Liver (tissue), 3 donors: ENCODE measurements at regions not wholly inside any gene's neighbourhood (a gene's known extent, or its start where the extent isn't known, plus 50 kb on each side); places are given as distances from the start of the nearest gene placed in this dataset.
"Not testable (repeated sequence)": the region's sequence is repeated elsewhere in the genome, so short reads cannot be mapped to it uniquely, and the experiment has no call there.

ENCODE experiments used
- SP1 ChIP-seq: IDR thresholded peaks from 2 replicates; pipeline ENCODE4 v1.6.1; 2018; ENCODE audit warnings: antibody characterized with exemption, mild to moderate bottlenecking
- TF ChIP-seq, protein P1 (sequence below): fragments of 150-350 bp; IDR thresholded peaks from 2 replicates; pipeline ENCODE4 v1.5.1; 2017; ENCODE audit warnings: improper control_type of control experiment, low read depth, low read length; ENCODE audit not compliant: missing input control
- TF ChIP-seq, protein P2 (sequence below): IDR thresholded peaks from 2 replicates; pipeline ENCODE4 v1.6.1; 2016; ENCODE audit warnings: antibody characterized with exemption
- TF ChIP-seq, protein P3 (sequence below): IDR thresholded peaks from 2 replicates; pipeline ENCODE4 v1.6.1; 2016; ENCODE audit warnings: antibody characterized with exemption
- donor health status: healthy.
- donor health status: healthy.

DNA sequence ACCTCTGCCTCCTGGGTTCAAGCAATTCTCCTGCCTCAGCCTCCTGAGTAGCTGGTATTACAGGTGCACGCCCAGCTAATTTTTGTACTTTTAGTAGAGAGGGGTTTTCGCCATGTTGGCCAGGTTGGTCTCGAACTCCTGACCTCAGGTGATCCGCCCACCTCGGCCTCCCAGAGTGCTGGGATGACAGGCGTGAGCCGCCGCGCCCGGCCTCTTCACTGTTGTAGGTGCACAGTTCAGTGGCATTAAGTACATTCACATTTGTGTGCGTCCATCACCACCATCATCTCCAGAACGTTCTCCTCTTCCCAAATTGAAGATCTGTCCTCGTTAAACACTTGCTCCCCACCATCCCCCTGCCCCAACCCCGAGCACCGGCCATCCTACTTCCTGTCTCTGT lies 71.3 kb downstream of the UNCX start:
- TF ChIP-seq, protein P1, sequence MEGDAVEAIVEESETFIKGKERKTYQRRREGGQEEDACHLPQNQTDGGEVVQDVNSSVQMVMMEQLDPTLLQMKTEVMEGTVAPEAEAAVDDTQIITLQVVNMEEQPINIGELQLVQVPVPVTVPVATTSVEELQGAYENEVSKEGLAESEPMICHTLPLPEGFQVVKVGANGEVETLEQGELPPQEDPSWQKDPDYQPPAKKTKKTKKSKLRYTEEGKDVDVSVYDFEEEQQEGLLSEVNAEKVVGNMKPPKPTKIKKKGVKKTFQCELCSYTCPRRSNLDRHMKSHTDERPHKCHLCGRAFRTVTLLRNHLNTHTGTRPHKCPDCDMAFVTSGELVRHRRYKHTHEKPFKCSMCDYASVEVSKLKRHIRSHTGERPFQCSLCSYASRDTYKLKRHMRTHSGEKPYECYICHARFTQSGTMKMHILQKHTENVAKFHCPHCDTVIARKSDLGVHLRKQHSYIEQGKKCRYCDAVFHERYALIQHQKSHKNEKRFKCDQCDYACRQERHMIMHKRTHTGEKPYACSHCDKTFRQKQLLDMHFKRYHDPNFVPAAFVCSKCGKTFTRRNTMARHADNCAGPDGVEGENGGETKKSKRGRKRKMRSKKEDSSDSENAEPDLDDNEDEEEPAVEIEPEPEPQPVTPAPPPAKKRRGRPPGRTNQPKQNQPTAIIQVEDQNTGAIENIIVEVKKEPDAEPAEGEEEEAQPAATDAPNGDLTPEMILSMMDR: not testable (repeated sequence)
- not testable (repeated sequence) for TF ChIP-seq SP1
- TF ChIP-seq, protein P2, sequence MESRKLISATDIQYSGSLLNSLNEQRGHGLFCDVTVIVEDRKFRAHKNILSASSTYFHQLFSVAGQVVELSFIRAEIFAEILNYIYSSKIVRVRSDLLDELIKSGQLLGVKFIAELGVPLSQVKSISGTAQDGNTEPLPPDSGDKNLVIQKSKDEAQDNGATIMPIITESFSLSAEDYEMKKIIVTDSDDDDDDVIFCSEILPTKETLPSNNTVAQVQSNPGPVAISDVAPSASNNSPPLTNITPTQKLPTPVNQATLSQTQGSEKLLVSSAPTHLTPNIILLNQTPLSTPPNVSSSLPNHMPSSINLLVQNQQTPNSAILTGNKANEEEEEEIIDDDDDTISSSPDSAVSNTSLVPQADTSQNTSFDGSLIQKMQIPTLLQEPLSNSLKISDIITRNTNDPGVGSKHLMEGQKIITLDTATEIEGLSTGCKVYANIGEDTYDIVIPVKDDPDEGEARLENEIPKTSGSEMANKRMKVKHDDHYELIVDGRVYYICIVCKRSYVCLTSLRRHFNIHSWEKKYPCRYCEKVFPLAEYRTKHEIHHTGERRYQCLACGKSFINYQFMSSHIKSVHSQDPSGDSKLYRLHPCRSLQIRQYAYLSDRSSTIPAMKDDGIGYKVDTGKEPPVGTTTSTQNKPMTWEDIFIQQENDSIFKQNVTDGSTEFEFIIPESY: not testable (repeated sequence)
- TF ChIP-seq, protein P3, sequence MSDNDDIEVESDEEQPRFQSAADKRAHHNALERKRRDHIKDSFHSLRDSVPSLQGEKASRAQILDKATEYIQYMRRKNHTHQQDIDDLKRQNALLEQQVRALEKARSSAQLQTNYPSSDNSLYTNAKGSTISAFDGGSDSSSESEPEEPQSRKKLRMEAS: not testable (repeated sequence)
